ENCODE measurements at regions not wholly inside any gene's neighbourhood (a gene's known extent, or its start where the extent isn't known, plus 50 kb on each side); places are given as distances from the start of the nearest gene placed in this dataset.
A peak's percentile ranks its signal among the peaks of the same experiment; 100 is the strongest.
"Not testable (repeated sequence)": the region's sequence is repeated elsewhere in the genome, so short reads cannot be mapped to it uniquely, and the experiment has no call there.

GRCh38 chr1:224061436-224061835, 52.5 kb upstream of the FBXO28 start:
- no peak for DNase-seq (ENCODE audit: low read depth, low spot score)
- in situ Hi-C loops (cut with HindIII; ENCODE audit: low pct_unique_long_range_greater_than_20kb, low sequenced_read_pairs) = no loop called here

- DNase-seq (ENCODE audit: low read depth, low spot score) = no peak
- in situ Hi-C loops (cut with HindIII; ENCODE audit: low pct_unique_long_range_greater_than_20kb, low sequenced_read_pairs) = no loop called here
Observed at GRCh38 chr1:224059897-224060427, 53.9 kb upstream of the FBXO28 start.

- in situ Hi-C loops (cut with HindIII; ENCODE audit: low pct_unique_long_range_greater_than_20kb, low sequenced_read_pairs) = no loop called here
- DNase-seq (ENCODE audit: low read depth, low spot score) = no peak
Observed at GRCh38 chr1:224058303-224058702, 55.6 kb upstream of the FBXO28 start.

- in situ Hi-C loops (cut with HindIII; ENCODE audit: low pct_unique_long_range_greater_than_20kb, low sequenced_read_pairs) = no loop called here
- no peak for DNase-seq (ENCODE audit: low read depth, low spot score)
Observed at GRCh38 chr1:224057461-224058199, 56.3 kb upstream of the FBXO28 start.

GRCh38 chr1:224054611-224055010, 59.3 kb upstream of the FBXO28 start:
- peak; percentile 28 for DNase-seq (ENCODE audit: low read depth, low spot score)
- in situ Hi-C loops (cut with HindIII; ENCODE audit: low pct_unique_long_range_greater_than_20kb, low sequenced_read_pairs) = no loop called here

- in situ Hi-C loops (cut with HindIII; ENCODE audit: low pct_unique_long_range_greater_than_20kb, low sequenced_read_pairs) = no loop called here
- no peak for DNase-seq (ENCODE audit: low read depth, low spot score)
Observed at GRCh38 chr1:224054012-224054411, 59.9 kb upstream of the FBXO28 start.

- in situ Hi-C loops (cut with HindIII; ENCODE audit: low pct_unique_long_range_greater_than_20kb, low sequenced_read_pairs) = no loop called here
- DNase-seq (ENCODE audit: low read depth, low spot score) = no peak
Observed at GRCh38 chr1:224053456-224053855, 60.5 kb upstream of the FBXO28 start.

GRCh38 chr1:224052772-224053171, 61.1 kb upstream of the FBXO28 start:
- in situ Hi-C loops (cut with HindIII; ENCODE audit: low pct_unique_long_range_greater_than_20kb, low sequenced_read_pairs) = no loop called here
- no peak for DNase-seq (ENCODE audit: low read depth, low spot score)

- DNase-seq (ENCODE audit: low read depth, low spot score); in situ Hi-C loops (cut with HindIII; ENCODE audit: low pct_unique_long_range_greater_than_20kb, low sequenced_read_pairs): not testable (repeated sequence)
Observed at GRCh38 chr1:224051782-224052181, 62.1 kb upstream of the FBXO28 start.

GRCh38 chr1:224051086-224051406, 62.9 kb upstream of the FBXO28 start:
- in situ Hi-C loops (cut with HindIII; ENCODE audit: low pct_unique_long_range_greater_than_20kb, low sequenced_read_pairs) = no loop called here
- DNase-seq (ENCODE audit: low read depth, low spot score) = no peak

- in situ Hi-C loops (cut with HindIII; ENCODE audit: low pct_unique_long_range_greater_than_20kb, low sequenced_read_pairs) = no loop called here
- DNase-seq (ENCODE audit: low read depth, low spot score) = no peak
Observed at GRCh38 chr1:224047538-224047937, 66.4 kb upstream of the FBXO28 start.

GRCh38 chr1:224045556-224045955, 68.4 kb upstream of the FBXO28 start:
- no peak for DNase-seq (ENCODE audit: low read depth, low spot score)
- in situ Hi-C loops (cut with HindIII; ENCODE audit: low pct_unique_long_range_greater_than_20kb, low sequenced_read_pairs) = no loop called here

- DNase-seq (ENCODE audit: low read depth, low spot score) = no peak
- in situ Hi-C loops (cut with HindIII; ENCODE audit: low pct_unique_long_range_greater_than_20kb, low sequenced_read_pairs) = no loop called here
Observed at GRCh38 chr1:224044420-224044819, 69.5 kb upstream of the FBXO28 start.

GRCh38 chr1:224042557-224043118, 71.3 kb upstream of the FBXO28 start:
- no peak for DNase-seq (ENCODE audit: low read depth, low spot score)
- in situ Hi-C loops (cut with HindIII; ENCODE audit: low pct_unique_long_range_greater_than_20kb, low sequenced_read_pairs) = no loop called here

- no peak for DNase-seq (ENCODE audit: low read depth, low spot score)
- in situ Hi-C loops (cut with HindIII; ENCODE audit: low pct_unique_long_range_greater_than_20kb, low sequenced_read_pairs) = no loop called here
Observed at GRCh38 chr1:224041032-224041431, 72.9 kb upstream of the FBXO28 start.

- DNase-seq (ENCODE audit: low read depth, low spot score); in situ Hi-C loops (cut with HindIII; ENCODE audit: low pct_unique_long_range_greater_than_20kb, low sequenced_read_pairs): not testable (repeated sequence)
Observed at GRCh38 chr1:224040423-224040822, 73.5 kb upstream of the FBXO28 start.

- in situ Hi-C loops (cut with HindIII; ENCODE audit: low pct_unique_long_range_greater_than_20kb, low sequenced_read_pairs) = not testable (repeated sequence)
Observed at GRCh38 chr1:224040006-224040405, 73.9 kb upstream of the FBXO28 start.

GRCh38 chr1:224038832-224039231, 75.1 kb upstream of the FBXO28 start:
- DNase-seq (ENCODE audit: low read depth, low spot score); in situ Hi-C loops (cut with HindIII; ENCODE audit: low pct_unique_long_range_greater_than_20kb, low sequenced_read_pairs): not testable (repeated sequence)

More at GRCh38 chr1:224040006-224040405, 73.9 kb upstream of the FBXO28 start:
- not testable (repeated sequence) for DNase-seq (ENCODE audit: low read depth, low spot score)

GRCh38 chr1:224037362-224037761, 76.5 kb upstream of the FBXO28 start:
- in situ Hi-C loops (cut with HindIII; ENCODE audit: low pct_unique_long_range_greater_than_20kb, low sequenced_read_pairs); DNase-seq (ENCODE audit: low read depth, low spot score): not testable (repeated sequence)

Data from SK-MEL-5 (cell line).